Naive thymus-derived CD8-positive, alpha-beta T cell (primary cell): ENCODE measurements at regions not wholly inside any gene's neighbourhood (a gene's known extent, or its start where the extent isn't known, plus 50 kb on each side); places are given as distances from the start of the nearest gene placed in this dataset.

Experiments used
- ATAC-seq, 2 donors: fragments of 150-1000 bp; cut with Tn5 transposase in 1 of 2; sonication (Bioruptor Pico), chemical (Tn5 transposase) in 1 of 2; 1 replicate in 1 of 2; 2 replicates in 1 of 2; pipeline ENCODE4 v1.10.0; 2021; ENCODE audit warnings: mild to moderate bottlenecking in 2 of 2, moderate library complexity in 2 of 2
- POLR2A ChIA-PET: fragments of 350-600 bp; sonication (Branson Sonifier 250); formaldehyde crosslinking; loops from one replicate; lab custom pipeline; 2021; ENCODE audit warnings: antibody characterized with exemption; lab: Charles Lee
- DNase-seq, 10 donors: peaks; one replicate each; pipeline versions ENCODE4 v3.0.0 to v3.0.0-alpha.2; 2020 to 2022
- H3K27ac Mint-ChIP-seq, 10 donors: one replicate each; pipeline ENCODE4 v1.8.0; 2020 to 2022; ENCODE audit warnings: mild to moderate bottlenecking in 10 of 10, mixed read lengths in 10 of 10, moderate library complexity in 4 of 10, inconsistent platforms in 1 of 10
- H3K27me3 Mint-ChIP-seq, 5 donors: one replicate each; pipeline ENCODE4 v1.8.0; 2021 to 2022; ENCODE audit warnings: mixed read lengths in 5 of 5
- H3K36me3 Mint-ChIP-seq, 3 donors: one replicate each; pipeline ENCODE4 v1.8.0; 2020 to 2022; ENCODE audit warnings: mixed read lengths in 3 of 3, mild to moderate bottlenecking in 2 of 3, inconsistent platforms in 1 of 3
- H3K4me1 Mint-ChIP-seq, 4 donors: one replicate each; pipeline ENCODE4 v1.8.0; 2021 to 2022; ENCODE audit warnings: mixed read lengths in 4 of 4
- H3K4me3 Mint-ChIP-seq, 10 donors: one replicate each; pipeline ENCODE4 v1.8.0; 2020 to 2022; ENCODE audit warnings: mild to moderate bottlenecking in 10 of 10, mixed read lengths in 10 of 10, moderate library complexity in 6 of 10, inconsistent platforms in 1 of 10
- H3K9me3 Mint-ChIP-seq, 9 donors: one replicate each; pipeline ENCODE4 v1.8.0; 2020 to 2022; ENCODE audit warnings: mixed read lengths in 9 of 9, mild to moderate bottlenecking in 3 of 9, inconsistent platforms in 1 of 9, moderate library complexity in 1 of 9

DNA sequence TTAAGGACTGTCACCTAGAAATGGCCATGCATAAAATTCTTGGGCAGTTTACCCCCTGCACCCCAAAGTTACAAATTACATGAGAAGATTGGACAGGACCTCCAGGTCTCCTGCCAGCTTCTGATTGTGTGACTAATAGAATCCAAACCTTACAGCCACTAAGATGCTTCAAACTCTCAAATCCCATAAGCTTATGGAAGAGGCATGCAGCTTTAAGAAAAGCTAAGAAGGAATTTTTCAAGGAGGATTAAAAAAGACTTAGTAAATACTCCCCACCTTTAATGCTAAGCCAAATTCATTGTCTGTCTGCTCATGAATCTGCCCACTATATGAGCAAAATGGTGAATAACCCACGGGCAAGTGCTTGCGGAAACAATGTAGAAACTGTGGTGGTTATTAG lies 86.3 kb downstream of the MAIP1 start:
- Mint-ChIP-seq H3K27me3 (peaks cover 4 to 8% (median 6%) of the 10 kb centered on the region in 5 donors), H3K9me3 (peaks cover 0 to 35% (median 14%) of the 10 kb centered on the region in 9 donors), H3K4me3 (no peak overlapping the region), H3K36me3 (peaks cover 0 to 27% (median 8%) of the 10 kb centered on the region in 3 donors), H3K4me1 (peaks cover 0 to under 1% (median 0%) of the 10 kb centered on the region in 4 donors), H3K27ac (no peak overlapping the region)
- ATAC-seq (no peak), DNase-seq (no peak)
- POLR2A ChIA-PET = no interaction called here

DNA sequence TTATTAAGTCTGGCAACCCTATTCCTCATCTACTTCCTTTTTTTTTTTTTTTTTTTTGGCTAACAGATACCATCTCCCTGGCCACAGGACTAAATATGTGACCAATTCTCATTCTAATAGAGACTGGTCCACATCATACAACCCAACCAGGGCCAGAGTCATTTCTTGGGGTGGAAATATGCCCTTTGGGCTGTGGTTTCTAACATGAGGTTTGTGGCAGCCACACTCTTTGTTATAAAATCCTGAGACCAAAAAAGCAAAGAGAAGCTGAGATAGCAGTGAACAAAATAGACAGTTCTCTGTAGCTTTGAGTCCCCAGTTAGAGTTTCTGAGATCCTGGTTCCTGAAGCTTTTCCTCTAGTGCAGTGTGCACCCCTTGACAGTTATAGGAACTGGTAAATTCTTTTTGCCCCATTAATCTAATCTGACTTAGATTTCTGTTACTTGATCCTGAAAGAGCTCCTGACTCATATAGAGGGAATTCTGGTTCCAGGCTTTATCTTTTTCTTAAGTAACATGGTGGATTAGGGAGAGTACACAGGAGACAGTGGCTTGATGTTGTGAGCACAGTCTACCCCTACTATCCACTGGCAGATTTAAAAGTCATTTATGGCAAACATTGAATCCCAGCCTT lies 86.8 kb downstream of the MAIP1 start:
- Mint-ChIP-seq H3K9me3 (peaks cover 0 to 37% (median 15%) of the 10 kb centered on the region in 9 donors), H3K27me3 (peaks cover 6 to 12% (median 8%) of the 10 kb centered on the region in 5 donors), H3K4me1 (peaks cover 0 to 2% (median 0%) of the 10 kb centered on the region in 4 donors), H3K36me3 (peaks cover 0 to 28% (median 8%) of the 10 kb centered on the region in 3 donors), H3K4me3 (no peak overlapping the region), H3K27ac (no peak overlapping the region)
- ATAC-seq (no peak), DNase-seq (no peak)
- POLR2A ChIA-PET = no interaction called here

DNA sequence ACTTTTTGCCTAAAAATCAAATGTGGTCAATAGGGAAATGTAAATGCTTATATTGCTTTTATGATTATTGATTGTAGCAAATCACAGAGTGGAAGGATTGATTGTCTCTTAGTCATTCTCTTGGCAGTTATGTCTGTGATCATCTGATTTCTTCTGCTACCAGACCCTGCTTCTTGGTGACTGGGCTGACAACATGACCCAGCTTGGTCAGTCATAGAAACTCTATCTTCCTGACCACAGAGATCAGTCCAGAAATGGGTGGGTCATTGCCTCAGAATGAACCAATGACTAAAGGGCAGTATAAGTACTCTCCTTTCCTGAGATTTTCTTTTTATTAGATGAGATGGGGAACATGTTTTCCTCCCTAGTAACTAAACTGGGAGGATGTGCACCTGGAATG lies 87.6 kb downstream of the MAIP1 start:
- Mint-ChIP-seq H3K36me3 (peaks cover 0 to 28% (median 8%) of the 10 kb centered on the region in 3 donors), H3K4me3 (no peak overlapping the region), H3K27me3 (peaks cover 6 to 17% (median 9%) of the 10 kb centered on the region in 5 donors), H3K27ac (no peak overlapping the region), H3K9me3 (peaks cover 0 to 37% (median 15%) of the 10 kb centered on the region in 9 donors), H3K4me1 (peaks cover 0 to 2% (median 0%) of the 10 kb centered on the region in 4 donors)
- POLR2A ChIA-PET = no interaction called here
- ATAC-seq (no peak), DNase-seq (no peak)

DNA sequence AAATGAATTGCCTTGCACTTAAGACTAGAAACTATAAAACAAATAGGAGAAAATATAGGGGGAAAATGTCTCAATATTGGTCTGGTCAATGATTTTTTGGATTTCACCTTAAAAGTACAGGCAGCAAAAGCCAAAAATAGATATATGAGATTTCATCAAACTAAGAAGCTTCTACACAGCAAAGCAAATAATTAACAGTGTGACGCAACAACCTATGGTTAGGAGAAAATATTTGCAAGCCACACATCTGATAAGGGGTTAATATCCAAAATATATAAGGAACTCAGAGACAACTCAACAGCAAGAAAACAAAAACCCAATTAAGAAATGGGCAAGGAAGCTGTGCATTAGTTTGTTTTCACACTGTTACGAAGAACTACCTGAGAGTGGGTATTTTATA lies 89.1 kb downstream of the MAIP1 start:
- H3K27me3 Mint-ChIP-seq = peaks cover 9 to 17% (median 12%) of the 10 kb centered on the region in 5 donors
- peaks cover 0 to 37% (median 15%) of the 10 kb centered on the region in 9 donors for H3K9me3 Mint-ChIP-seq
- no peak overlapping the region for H3K4me3 Mint-ChIP-seq
- ATAC-seq (no peak), DNase-seq (no peak)
- H3K27ac Mint-ChIP-seq = no peak overlapping the region
- peaks cover 0 to 2% (median 0%) of the 10 kb centered on the region in 4 donors for H3K4me1 Mint-ChIP-seq
- peaks cover 0 to 28% (median 8%) of the 10 kb centered on the region in 3 donors for H3K36me3 Mint-ChIP-seq
- POLR2A ChIA-PET = no interaction called here

DNA sequence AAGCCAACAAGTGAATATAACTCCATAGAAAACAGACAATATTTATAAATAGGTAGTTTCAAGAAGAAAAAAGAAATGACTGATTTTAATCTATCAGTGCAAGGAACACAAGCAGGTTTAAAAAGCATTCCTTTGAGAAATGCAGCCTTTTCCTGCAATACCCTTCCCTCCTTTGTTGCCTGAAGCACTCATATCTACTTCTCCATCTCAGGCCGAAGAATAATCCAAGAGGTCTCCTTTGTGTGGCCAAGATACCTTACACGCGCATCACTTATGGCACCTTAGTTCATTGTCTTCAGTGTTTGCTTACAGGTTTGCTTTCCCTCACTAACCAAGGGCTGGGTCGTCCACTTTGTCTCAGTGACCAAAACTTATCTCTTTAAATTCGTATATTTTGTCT lies 93.0 kb downstream of the MAIP1 start:
- Mint-ChIP-seq H3K36me3 (peaks cover 0 to 23% (median 8%) of the 10 kb centered on the region in 3 donors), H3K27me3 (peaks cover 9 to 33% (median 11%) of the 10 kb centered on the region in 5 donors), H3K4me1 (peaks cover 0 to 2% (median 0%) of the 10 kb centered on the region in 4 donors), H3K27ac (no peak overlapping the region), H3K9me3 (peaks cover 0 to 34% (median 15%) of the 10 kb centered on the region in 9 donors), H3K4me3 (no peak overlapping the region)
- POLR2A ChIA-PET = no interaction called here
- ATAC-seq (no peak), DNase-seq (no peak)

DNA sequence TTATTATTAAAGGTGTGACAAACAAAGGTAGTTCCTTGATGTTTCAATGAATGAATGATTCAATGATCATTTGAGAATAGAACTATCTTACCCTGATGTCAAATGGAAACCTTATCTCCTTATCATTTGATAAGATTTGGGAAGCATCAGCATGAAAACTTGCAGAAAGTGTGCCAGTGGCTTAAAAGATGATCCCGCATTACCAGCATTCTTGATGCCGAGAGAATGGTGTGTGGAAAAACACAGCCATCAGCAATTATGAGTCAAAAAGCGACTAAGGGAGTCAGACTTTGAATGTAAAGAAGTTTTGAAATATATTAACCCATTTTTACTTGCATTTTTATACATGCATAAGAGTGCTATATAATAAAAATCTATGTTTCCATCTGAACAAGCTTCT lies 93.7 kb downstream of the MAIP1 start:
- H3K27ac Mint-ChIP-seq = no peak overlapping the region
- peaks cover 0 to 18% (median 8%) of the 10 kb centered on the region in 3 donors for H3K36me3 Mint-ChIP-seq
- POLR2A ChIA-PET = no interaction called here
- no peak for ATAC-seq
- H3K4me3 Mint-ChIP-seq = no peak overlapping the region
- H3K4me1 Mint-ChIP-seq = peaks cover 0 to 2% (median 0%) of the 10 kb centered on the region in 4 donors
- H3K27me3 Mint-ChIP-seq = peaks cover 8 to 40% (median 12%) of the 10 kb centered on the region in 5 donors
- DNase-seq = no peak
- H3K9me3 Mint-ChIP-seq = peaks cover 0 to 29% (median 15%) of the 10 kb centered on the region in 9 donors

DNA sequence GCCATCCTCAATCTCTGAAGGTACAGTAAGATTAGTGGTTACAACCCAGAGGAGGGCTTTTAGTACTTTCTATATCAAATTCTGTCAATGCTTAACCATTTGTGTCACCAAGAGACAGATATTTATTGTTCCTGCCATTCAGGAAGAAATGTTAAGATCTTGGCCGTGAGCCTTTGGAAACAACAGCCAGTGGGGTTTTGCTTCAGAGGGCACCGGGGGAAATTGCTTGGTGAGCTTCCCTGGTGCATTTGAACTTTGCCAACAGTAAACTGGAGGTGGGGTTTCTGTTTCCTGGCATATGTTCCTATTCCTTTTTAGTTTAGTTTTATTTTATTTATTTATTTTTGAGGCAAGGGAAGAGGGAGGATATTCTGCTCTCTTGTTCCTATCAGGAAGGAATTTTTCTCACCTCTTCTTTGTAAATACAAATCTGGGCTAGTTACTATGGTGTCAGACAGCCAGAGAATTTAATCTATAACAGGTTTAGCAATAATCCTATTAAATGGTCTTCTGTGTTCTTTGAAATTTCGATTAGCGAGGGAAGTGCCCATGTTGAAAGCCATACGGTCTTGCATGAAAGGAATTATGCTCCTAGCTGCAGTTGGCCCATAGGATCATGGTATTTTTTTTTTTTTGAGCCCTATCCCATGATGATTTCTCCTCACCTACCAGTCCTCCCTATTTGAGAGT lies 95.7 kb downstream of the MAIP1 start:
- H3K4me1 Mint-ChIP-seq = peaks cover 0 to 2% (median 0%) of the 10 kb centered on the region in 4 donors
- H3K36me3 Mint-ChIP-seq = peaks cover 2 to 7% (median 2%) of the 10 kb centered on the region in 3 donors
- ATAC-seq (no peak), DNase-seq (no peak)
- H3K27me3 Mint-ChIP-seq = peaks cover 11 to 54% (median 19%) of the 10 kb centered on the region in 5 donors
- H3K4me3 Mint-ChIP-seq = no peak overlapping the region
- peaks cover 0 to 11% (median 6%) of the 10 kb centered on the region in 9 donors for H3K9me3 Mint-ChIP-seq
- POLR2A ChIA-PET = no interaction called here
- H3K27ac Mint-ChIP-seq = no peak overlapping the region

DNA sequence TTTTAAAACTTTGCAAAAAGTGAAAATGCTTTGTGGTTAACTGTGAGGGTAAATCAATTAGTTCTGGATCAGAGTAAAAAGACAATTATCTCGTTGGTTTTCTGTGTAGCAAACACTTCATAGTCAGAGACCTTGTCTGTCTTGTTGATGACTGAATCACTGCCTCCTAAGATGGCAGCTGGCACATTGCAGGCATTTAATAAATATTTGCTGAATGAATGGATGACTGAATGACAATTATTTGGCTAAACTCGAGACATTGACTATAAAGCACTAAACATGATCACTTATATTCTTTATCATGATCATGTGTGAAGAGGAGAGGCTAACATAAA lies 96.2 kb downstream of the MAIP1 start:
- DNase-seq (no peak), ATAC-seq (no peak)
- H3K27ac Mint-ChIP-seq = no peak overlapping the region
- POLR2A ChIA-PET = no interaction called here
- H3K36me3 Mint-ChIP-seq = peaks cover 0 to 5% (median 2%) of the 10 kb centered on the region in 3 donors
- no peak overlapping the region for H3K4me3 Mint-ChIP-seq
- H3K27me3 Mint-ChIP-seq = peaks cover 14 to 55% (median 18%) of the 10 kb centered on the region in 5 donors
- peaks cover 0 to 2% (median 0%) of the 10 kb centered on the region in 4 donors for H3K4me1 Mint-ChIP-seq
- peaks cover 0 to 9% (median 2%) of the 10 kb centered on the region in 9 donors for H3K9me3 Mint-ChIP-seq

DNA sequence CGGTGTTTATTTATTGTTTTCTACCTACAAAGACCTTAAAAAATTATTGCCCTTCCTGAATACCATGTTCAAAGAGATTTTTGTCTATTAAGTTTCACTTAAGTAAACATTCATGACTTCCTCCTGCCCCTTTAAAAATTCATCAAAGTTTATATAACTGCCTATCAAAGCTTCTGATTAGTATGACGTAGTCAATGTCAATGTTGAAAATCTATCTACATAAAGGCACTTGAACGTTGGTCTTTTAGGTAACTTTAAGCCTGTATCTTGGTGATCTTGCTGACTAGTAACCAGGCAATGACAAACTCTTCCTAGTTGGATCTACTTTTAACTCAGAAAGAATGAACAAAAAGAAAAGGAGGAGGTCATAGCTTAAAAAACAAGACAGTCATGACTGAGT lies 97.2 kb downstream of the MAIP1 start:
- Mint-ChIP-seq H3K9me3 (peaks cover 0 to 17% (median 4%) of the 10 kb centered on the region in 9 donors), H3K4me3 (no peak overlapping the region), H3K27me3 (peaks cover 18 to 55% (median 26%) of the 10 kb centered on the region in 5 donors), H3K27ac (no peak overlapping the region), H3K36me3 (peaks cover 0 to 11% (median 2%) of the 10 kb centered on the region in 3 donors), H3K4me1 (no peaks in the 10 kb centered on the region)
- DNase-seq = no peak
- no peak for ATAC-seq
- POLR2A ChIA-PET = no interaction called here

DNA sequence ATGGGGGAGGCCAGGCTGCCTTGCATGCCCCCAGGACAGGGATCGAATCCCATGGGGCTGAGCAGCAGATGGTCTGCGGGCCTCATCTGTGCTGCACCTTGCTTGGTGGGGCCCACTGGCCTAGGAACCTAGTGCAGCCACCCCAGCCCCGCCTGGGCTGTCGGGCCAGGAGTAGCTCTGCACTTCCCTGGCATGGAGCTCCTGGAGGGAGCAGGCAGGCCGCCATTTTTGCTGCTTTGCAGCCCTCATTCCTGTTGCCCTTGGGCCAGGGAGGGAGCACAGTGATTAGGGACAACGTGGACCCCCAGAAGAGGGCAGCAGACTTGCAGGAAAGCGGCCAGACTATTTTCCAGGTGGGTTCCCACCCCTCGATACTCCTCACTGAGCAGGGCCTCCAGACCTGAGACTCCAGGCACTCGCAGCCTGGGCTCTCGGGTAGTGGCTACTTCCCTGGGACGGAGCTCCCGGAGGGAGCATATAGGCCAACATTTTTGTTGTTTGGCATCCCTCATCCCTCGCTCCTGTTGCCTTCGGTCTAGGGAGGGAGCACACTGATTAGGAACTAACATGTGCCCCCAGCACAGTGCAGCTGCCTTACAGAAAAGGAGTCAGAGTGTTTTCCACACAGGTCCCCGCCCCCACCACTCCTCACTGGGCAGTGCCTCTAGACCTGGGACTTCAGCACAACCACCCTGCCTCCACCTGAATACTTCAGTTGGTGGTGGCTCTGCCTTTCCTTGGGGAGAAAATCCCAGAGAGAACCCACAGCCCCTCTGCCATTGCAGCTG lies 99.5 kb downstream of the MAIP1 start:
- DNase-seq = no peak
- H3K36me3 Mint-ChIP-seq = peaks cover 0 to 11% (median 2%) of the 10 kb centered on the region in 3 donors
- H3K27ac Mint-ChIP-seq = no peak overlapping the region
- no peaks in the 10 kb centered on the region for H3K4me1 Mint-ChIP-seq
- H3K4me3 Mint-ChIP-seq = no peak overlapping the region
- POLR2A ChIA-PET = no interaction called here
- peaks cover 17 to 71% (median 30%) of the 10 kb centered on the region in 5 donors for H3K27me3 Mint-ChIP-seq
- peaks cover 0 to 18% (median 7%) of the 10 kb centered on the region in 9 donors for H3K9me3 Mint-ChIP-seq
- no peak for ATAC-seq

DNA sequence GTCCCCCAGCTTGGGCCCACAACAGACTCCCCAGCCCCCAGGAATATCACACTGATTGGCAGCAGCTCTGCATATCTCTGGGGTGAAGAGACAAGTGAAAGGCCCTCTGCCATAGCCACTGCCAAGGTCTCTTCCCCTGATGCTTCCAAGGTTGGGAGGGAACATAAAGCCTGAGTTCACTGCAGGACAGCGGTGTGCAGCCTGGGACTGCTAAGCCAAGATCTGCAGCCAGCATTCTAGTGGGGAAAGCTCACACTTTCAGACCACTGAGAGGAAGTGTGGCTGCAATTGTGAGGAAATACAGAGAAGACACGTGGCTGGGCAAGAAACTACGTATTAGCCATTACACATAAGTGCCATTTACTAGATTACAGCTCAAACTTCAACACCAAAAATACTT lies 100.7 kb downstream of the MAIP1 start:
- Mint-ChIP-seq H3K27me3 (peaks cover 17 to 71% (median 30%) of the 10 kb centered on the region in 5 donors), H3K4me1 (no peaks in the 10 kb centered on the region)
- POLR2A ChIA-PET = no interaction called here

DNA sequence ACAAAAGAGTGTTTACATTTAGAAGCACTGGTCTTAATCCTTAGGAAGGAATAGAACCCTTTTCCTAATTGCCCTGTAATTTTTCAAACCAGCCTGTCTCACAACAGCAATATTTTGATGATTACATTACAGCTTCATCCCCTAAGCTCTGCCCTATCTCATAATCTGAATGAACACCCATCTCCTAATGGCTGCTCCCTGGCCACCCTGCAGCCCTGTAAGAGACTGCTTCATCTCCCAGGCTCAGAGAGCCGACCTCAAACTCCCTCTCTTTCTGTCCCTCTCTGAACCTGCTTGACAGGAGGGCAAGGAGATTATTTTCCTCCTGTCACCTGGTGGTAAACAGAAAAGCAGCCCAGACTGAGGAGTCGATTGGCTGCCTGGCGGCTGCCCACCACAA lies 107.8 kb downstream of the MAIP1 start:
- Mint-ChIP-seq H3K4me3 (no peak overlapping the region), H3K9me3 (peaks cover 0 to 5% (median 0%) of the 10 kb centered on the region in 9 donors), H3K4me1 (no peaks in the 10 kb centered on the region), H3K27ac (no peak overlapping the region), H3K27me3 (peaks cover 5 to 18% (median 14%) of the 10 kb centered on the region in 5 donors), H3K36me3 (no peaks in the 10 kb centered on the region)
- POLR2A ChIA-PET = no interaction called here
- ATAC-seq = no peak
- DNase-seq = no peak

More for the DNA sequence above, 100.7 kb downstream of the MAIP1 start:
- ATAC-seq (no peak), DNase-seq (no peak)
- peaks cover 0 to 11% (median 2%) of the 10 kb centered on the region in 3 donors for H3K36me3 Mint-ChIP-seq
- H3K4me3 Mint-ChIP-seq = no peak overlapping the region
- H3K9me3 Mint-ChIP-seq = peaks cover 0 to 18% (median 7%) of the 10 kb centered on the region in 9 donors
- H3K27ac Mint-ChIP-seq = no peak overlapping the region
